Endothelial cell of umbilical vein (primary cell): ENCODE measurements at regions not wholly inside any gene's neighbourhood (a gene's known extent, or its start where the extent isn't known, plus 50 kb on each side); places are given as distances from the start of the nearest gene placed in this dataset.

Experiments
- BruUV-seq: library from RNA; stranded (reverse); fragments of 400-500 nt; replicated peaks from 2 replicates; lab custom pipeline; 2021; lab: Mats Ljungman, UMichigan
- CTCF ChIA-PET: fragments of 300-600, 350-600 bp; sonication (Branson Sonifier 250); formaldehyde crosslinking; loops from one replicate; lab custom pipeline; 2021; ENCODE audit warnings: antibody characterized with exemption, inconsistent platforms; lab: Charles Lee
- POLR2A ChIA-PET: fragments of 300-600, 350-600 bp; sonication (Branson Sonifier 250); formaldehyde crosslinking; loops from one replicate; lab custom pipeline; 2021; ENCODE audit warnings: antibody characterized with exemption, inconsistent platforms; lab: Charles Lee
- DNase-seq: peaks from one replicate; pipeline ENCODE4 v3.0.0-alpha.2; 2011; ENCODE audit warnings: low read depth, low spot score
- FAIRE-seq: peaks from 2 replicates; lab custom pipeline; 2011; peaks lifted over from hg19 to GRCh38; lab: Jason Lieb, UNC
- H2AFZ ChIP-seq: 2 replicates; pipeline ENCODE4 v1.6.0; 2012; ENCODE audit warnings: low read depth, low read length, control low read depth, inconsistent platforms
- H3K27ac ChIP-seq: 2 replicates; pipeline ENCODE4 v1.5.1; 2011; ENCODE audit warnings: low read depth, mild to moderate bottlenecking, control low read depth, low read length, moderate library complexity; ENCODE audit not compliant: insufficient read depth
- H3K27me3 ChIP-seq, 2 experiments: 2 replicates each; pipeline versions ENCODE4 v1.6.0 to v1.6.1; 2011; ENCODE audit warnings: low read length in 2 of 2, mixed read lengths in 1 of 2; ENCODE audit not compliant: control insufficient read depth in 2 of 2, insufficient read depth in 2 of 2
- H3K36me3 ChIP-seq, 2 experiments: 2 replicates in 1 of 2; 3 replicates in 1 of 2; pipeline ENCODE4 v1.5.1; 2011; ENCODE audit warnings: low read length in 2 of 2, mild to moderate bottlenecking in 1 of 2, moderate library complexity in 1 of 2; ENCODE audit not compliant: control insufficient read depth in 2 of 2, insufficient read depth in 2 of 2; ENCODE audit errors: extremely low read depth in 1 of 2
- H3K4me1 ChIP-seq: 3 replicates; pipeline ENCODE4 v1.5.1; 2011; ENCODE audit warnings: mild to moderate bottlenecking, low read length; ENCODE audit not compliant: control insufficient read depth, insufficient read depth; ENCODE audit errors: extremely low read depth
- H3K4me2 ChIP-seq: 2 replicates; pipeline ENCODE4 v1.6.1; 2011; ENCODE audit warnings: low read length, control low read depth, mixed read lengths; ENCODE audit not compliant: insufficient read depth
- H3K4me3 ChIP-seq, 3 experiments: fragments of 200-600 bp in 1 of 3; sonication (generic), shearing (Covaris generic) in 1 of 3; replicated peaks in 1 of 3; 2 replicates each; pipeline ENCODE4 v1.5.1; 2011 to 2016; ENCODE audit warnings: control low read depth in 3 of 3, low read length in 3 of 3, mild to moderate bottlenecking in 2 of 3, inconsistent platforms in 1 of 3, low read depth in 1 of 3, moderate library complexity in 1 of 3; ENCODE audit not compliant: insufficient read depth in 1 of 3
- H3K79me2 ChIP-seq: 2 replicates; pipeline ENCODE4 v1.6.0; 2012; ENCODE audit warnings: low read length, inconsistent platforms; ENCODE audit not compliant: control insufficient read depth, insufficient read depth
- H3K9ac ChIP-seq: replicated peaks from 2 replicates; pipeline ENCODE3; 2011; ENCODE audit warnings: low read length, control low read depth; ENCODE audit not compliant: insufficient read depth; ENCODE audit errors: extremely low read depth
- H3K9me1 ChIP-seq: replicated peaks from 3 replicates; pipeline ENCODE4 v1.6.0; 2011; ENCODE audit warnings: mild to moderate bottlenecking, low read length; ENCODE audit not compliant: control insufficient read depth, insufficient read depth; ENCODE audit errors: extremely low read depth
- H3K9me3 ChIP-seq: replicated peaks from 2 replicates; pipeline ENCODE4 v1.5.1; 2012; ENCODE audit warnings: low read length, inconsistent platforms; ENCODE audit not compliant: control insufficient read depth, insufficient read depth
- H4K20me1 ChIP-seq: replicated peaks from 2 replicates; pipeline ENCODE3; 2011; ENCODE audit warnings: mild to moderate bottlenecking, low read length; ENCODE audit not compliant: control insufficient read depth, insufficient read depth; ENCODE audit errors: extremely low read depth
- CTCF ChIP-seq, 2 donors: IDR thresholded peaks; 1 replicate in 1 of 2; 2 replicates in 1 of 2; pipeline ENCODE4 v1.5.1; 2011; ENCODE audit warnings: low read length in 2 of 2, mild to moderate bottlenecking in 2 of 2, moderate library complexity in 2 of 2, control low read depth in 1 of 2, inconsistent platforms in 1 of 2, low read depth in 1 of 2; ENCODE audit not compliant: insufficient read depth in 1 of 2; ENCODE audit errors: extremely low read depth in 1 of 2
- EZH2 ChIP-seq: IDR thresholded peaks from 2 replicates; pipeline ENCODE4 v1.6.1; 2012; ENCODE audit warnings: borderline replicate concordance, low read depth, mild to moderate bottlenecking, moderate library complexity, low read length, inconsistent platforms; ENCODE audit not compliant: severe bottlenecking
- FOS ChIP-seq: IDR thresholded peaks from 2 replicates; pipeline ENCODE4 v1.6.1; 2011; ENCODE audit warnings: mild to moderate bottlenecking, low read length, moderate library complexity, borderline replicate concordance; ENCODE audit not compliant: insufficient read depth
- GATA2 ChIP-seq: IDR thresholded peaks from 2 replicates; pipeline ENCODE4 v1.7.0; 2011; ENCODE audit warnings: low read depth, mild to moderate bottlenecking, moderate library complexity, mixed read lengths, low read length; ENCODE audit not compliant: insufficient read length, insufficient read depth
- JUN ChIP-seq: IDR thresholded peaks from 2 replicates; pipeline ENCODE4 v1.6.1; 2011; ENCODE audit warnings: borderline replicate concordance, low read depth; ENCODE audit not compliant: insufficient read length, insufficient read depth
- MAX ChIP-seq: IDR thresholded peaks from 2 replicates; pipeline ENCODE4 v1.6.1; 2011; ENCODE audit not compliant: insufficient read depth, insufficient read length
- MYC ChIP-seq: IDR thresholded peaks from one replicate; pipeline ENCODE4 v1.6.1; 2011; ENCODE audit warnings: mild to moderate bottlenecking, low read depth, low read length
- POLR2A ChIP-seq: IDR thresholded peaks from 2 replicates; pipeline ENCODE4 v1.6.1; 2012; ENCODE audit warnings: low read depth, mild to moderate bottlenecking, control low read depth, low read length
- POLR2AphosphoS5 ChIP-seq: IDR thresholded peaks from 2 replicates; pipeline ENCODE4 v1.6.1; 2012; ENCODE audit warnings: low read depth, mild to moderate bottlenecking, control low read depth, low read length, moderate library complexity; ENCODE audit not compliant: insufficient read depth
- dilution Hi-C: fragments of 300-500 bp; cut with MboI; formaldehyde crosslinking; loops from one replicate; pipeline ENCODE4 v1.15.0; 2019; ENCODE audit warnings: low sequenced_read_pairs; ENCODE audit not compliant: extremely low pct_ligation_motif_present
- intact Hi-C: fragments of 100-400 bp; cut with micrococcal nuclease; formaldehyde crosslinking; loops from one replicate; pipeline ENCODE4 v1.10.0; 2022

GRCh38 chr10:85048644-85049043, 720.3 kb downstream of the CCSER2 start:
- intact Hi-C loops (no loop called here), dilution Hi-C loops (no loop called here)
- Histone ChIP-seq H3K27ac (no peak overlapping the region), H3K9ac (no peak overlapping the region), H3K4me2 (no peak overlapping the region), H3K9me1 (no peaks in the 10 kb centered on the region), H3K4me1 (no peaks in the 10 kb centered on the region), H3K4me3 (no peak overlapping the region), H3K79me2 (no peaks in the 10 kb centered on the region), H2AFZ (no peak overlapping the region), H3K36me3 (no peaks in the 10 kb centered on the region), H3K27me3 (no peaks in the 10 kb centered on the region), H3K9me3 (peaks cover 5% of the 10 kb centered on the region), H4K20me1 (no peaks in the 10 kb centered on the region)
- ChIA-PET POLR2A (no interaction called here), CTCF (no interaction called here)
- no peak for FAIRE-seq
- no peak for DNase-seq
- BruUV-seq = no TSS peak
- TF ChIP-seq FOS (no peak), MAX (no peak), MYC (no peak), EZH2 (no peak), GATA2 (no peak), CTCF (IDR thresholded peaks at IDR 0.05; ENCODE audit: extremely low read depth in 1 of 2, insufficient read depth in 1 of 2, low read depth in 1 of 2, low read length in 2 of 2) (no peak), POLR2A (no peak), JUN (no peak), POLR2AphosphoS5 (no peak)
